ENCODE measurements at regions not wholly inside any gene's neighbourhood (a gene's known extent, or its start where the extent isn't known, plus 50 kb on each side); places are given as distances from the start of the nearest gene placed in this dataset.

DNA sequence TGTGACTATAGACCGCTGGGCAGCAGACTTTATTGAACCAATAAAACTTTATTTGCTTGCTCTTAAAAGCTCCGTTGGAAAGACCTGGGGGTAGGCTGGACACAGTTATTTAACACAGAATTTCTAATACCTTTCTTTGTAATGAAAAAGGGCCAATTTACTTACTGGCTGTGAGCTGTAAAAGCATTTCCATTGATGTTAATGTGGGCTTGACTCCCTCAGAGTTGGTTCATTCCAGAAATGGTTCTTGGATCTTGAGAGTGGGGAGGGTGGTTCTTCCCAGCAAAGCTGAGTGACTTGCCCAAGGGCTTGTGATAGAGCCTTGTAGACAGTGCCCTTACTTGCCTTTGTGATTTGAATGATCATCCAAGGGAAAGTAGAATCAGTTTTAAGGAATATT lies 100.6 kb downstream of the SOX4 start:
- ATAC-seq (ENCODE audit: low read depth) (no peak), DNase-seq (no peak)
- H3K79me1 ChIP-seq (ENCODE audit: low read depth in 1 of 2, low read length in 2 of 2), result no peaks in the 10 kb centered on the region; a peak in 2 of 4 replicates
- no TSS peak for BruUV-seq (replicated peaks)
- no peak overlapping the region for H3K27ac ChIP-seq (ENCODE audit: insufficient read depth, low read length)
- no CpG with 5 or more reads among the region's 2 CpGs for WGBS, 2 experiments (ENCODE audit: extremely low coverage in 2 of 2, insufficient read length in 1 of 2)
- no peak overlapping the region for H3K56ac ChIP-seq (ENCODE audit: extremely low read depth, insufficient read depth, low read length)
- H2AK5ac ChIP-seq (ENCODE audit: low read depth, low read length), result no peak overlapping the region
- H4K20me1 ChIP-seq (ENCODE audit: insufficient read depth, low read length), result no peaks in the 10 kb centered on the region
- CTCF ChIA-PET, result interaction anchor here (0.6 kb wide), 1 partner anchor 12 kb away, joined by 6 read pairs; no protein-coding TSS in a partner anchor
- H2BK5ac ChIP-seq (ENCODE audit: low read depth, low read length, poor library complexity, severe bottlenecking), result no peak overlapping the region
- no peaks in the 10 kb centered on the region for H3K4me1 ChIP-seq (ENCODE audit: control insufficient read depth, insufficient read depth, low read length)
- H3K27me3 ChIP-seq (ENCODE audit: control insufficient read depth, insufficient read depth, low read length), result no peaks in the 10 kb centered on the region
- intact Hi-C loops (cut with micrococcal nuclease) (no loop called here), in situ Hi-C loops (cut with MboI; ENCODE audit: low sequenced_read_pairs) (no loop called here), dilution Hi-C loops (cut with HindIII; ENCODE audit: low sequenced_read_pairs, unreplicated experiment) (no loop called here)
- POLR2A ChIA-PET (ENCODE audit: unreplicated experiment), result no interaction called here
- TF ChIP-seq CEBPB (IDR thresholded peaks at IDR 0.05; ENCODE audit: low read depth, low read length) (no peak), SMC3 (IDR thresholded peaks at IDR 0.05; ENCODE audit: low read depth, low read length) (no peak), POLR2A (IDR thresholded peaks at IDR 0.05; ENCODE audit: low read depth, low read length) (no peak), CHD1 (IDR thresholded peaks at IDR 0.05; ENCODE audit: low read depth, low read length) (no peak), RCOR1 (IDR thresholded peaks at IDR 0.05; ENCODE audit: insufficient replicate concordance, low read length) (no peak), MAFK (IDR thresholded peaks at IDR 0.05; ENCODE audit: low read depth, low read length) (no peak), RAD21 (IDR thresholded peaks at IDR 0.05; ENCODE audit: low read length) (no peak), FOS (IDR thresholded peaks at IDR 0.05; ENCODE audit: low read depth, low read length) (no peak)
- TF ChIP-seq, protein P1, sequence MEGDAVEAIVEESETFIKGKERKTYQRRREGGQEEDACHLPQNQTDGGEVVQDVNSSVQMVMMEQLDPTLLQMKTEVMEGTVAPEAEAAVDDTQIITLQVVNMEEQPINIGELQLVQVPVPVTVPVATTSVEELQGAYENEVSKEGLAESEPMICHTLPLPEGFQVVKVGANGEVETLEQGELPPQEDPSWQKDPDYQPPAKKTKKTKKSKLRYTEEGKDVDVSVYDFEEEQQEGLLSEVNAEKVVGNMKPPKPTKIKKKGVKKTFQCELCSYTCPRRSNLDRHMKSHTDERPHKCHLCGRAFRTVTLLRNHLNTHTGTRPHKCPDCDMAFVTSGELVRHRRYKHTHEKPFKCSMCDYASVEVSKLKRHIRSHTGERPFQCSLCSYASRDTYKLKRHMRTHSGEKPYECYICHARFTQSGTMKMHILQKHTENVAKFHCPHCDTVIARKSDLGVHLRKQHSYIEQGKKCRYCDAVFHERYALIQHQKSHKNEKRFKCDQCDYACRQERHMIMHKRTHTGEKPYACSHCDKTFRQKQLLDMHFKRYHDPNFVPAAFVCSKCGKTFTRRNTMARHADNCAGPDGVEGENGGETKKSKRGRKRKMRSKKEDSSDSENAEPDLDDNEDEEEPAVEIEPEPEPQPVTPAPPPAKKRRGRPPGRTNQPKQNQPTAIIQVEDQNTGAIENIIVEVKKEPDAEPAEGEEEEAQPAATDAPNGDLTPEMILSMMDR (conservative IDR thresholded peaks at IDR 0.05; ENCODE audit: low read depth, low read length), result no peak
- TF ChIP-seq, protein P2, sequence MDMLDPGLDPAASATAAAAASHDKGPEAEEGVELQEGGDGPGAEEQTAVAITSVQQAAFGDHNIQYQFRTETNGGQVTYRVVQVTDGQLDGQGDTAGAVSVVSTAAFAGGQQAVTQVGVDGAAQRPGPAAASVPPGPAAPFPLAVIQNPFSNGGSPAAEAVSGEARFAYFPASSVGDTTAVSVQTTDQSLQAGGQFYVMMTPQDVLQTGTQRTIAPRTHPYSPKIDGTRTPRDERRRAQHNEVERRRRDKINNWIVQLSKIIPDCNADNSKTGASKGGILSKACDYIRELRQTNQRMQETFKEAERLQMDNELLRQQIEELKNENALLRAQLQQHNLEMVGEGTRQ (IDR thresholded peaks at IDR 0.05; ENCODE audit: low read depth, low read length), result no peak
- TF ChIP-seq, protein P3, sequence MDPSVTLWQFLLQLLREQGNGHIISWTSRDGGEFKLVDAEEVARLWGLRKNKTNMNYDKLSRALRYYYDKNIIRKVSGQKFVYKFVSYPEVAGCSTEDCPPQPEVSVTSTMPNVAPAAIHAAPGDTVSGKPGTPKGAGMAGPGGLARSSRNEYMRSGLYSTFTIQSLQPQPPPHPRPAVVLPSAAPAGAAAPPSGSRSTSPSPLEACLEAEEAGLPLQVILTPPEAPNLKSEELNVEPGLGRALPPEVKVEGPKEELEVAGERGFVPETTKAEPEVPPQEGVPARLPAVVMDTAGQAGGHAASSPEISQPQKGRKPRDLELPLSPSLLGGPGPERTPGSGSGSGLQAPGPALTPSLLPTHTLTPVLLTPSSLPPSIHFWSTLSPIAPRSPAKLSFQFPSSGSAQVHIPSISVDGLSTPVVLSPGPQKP (IDR thresholded peaks at IDR 0.05; ENCODE audit: borderline replicate concordance, low read depth, low read length), result no peak
- no peak overlapping the region for H4K5ac ChIP-seq (ENCODE audit: low read depth, low read length)
- H3K18ac ChIP-seq (ENCODE audit: low read depth, low read length), result no peak overlapping the region
- H3K4me2 ChIP-seq (ENCODE audit: low read depth, low read length), result no peak overlapping the region
- H4K8ac ChIP-seq (ENCODE audit: low read depth in 2 of 2, low read length in 2 of 2), result no peak overlapping the region
- H3K36me3 ChIP-seq (ENCODE audit: control insufficient read depth, insufficient read depth, low read length), result no peaks in the 10 kb centered on the region
- H2AK9ac ChIP-seq (replicated peaks; ENCODE audit: low read depth, low read length, poor library complexity), result no peak overlapping the region
- H2AFZ ChIP-seq (replicated peaks; ENCODE audit: low read length, poor library complexity), result no peak overlapping the region
- no peak overlapping the region for H3K14ac ChIP-seq (replicated peaks; ENCODE audit: low read depth, low read length)
- H2BK20ac ChIP-seq (ENCODE audit: low read depth, low read length), result no peak overlapping the region
- H3K4me3 ChIP-seq (ENCODE audit: insufficient read depth, low read depth, low read length), result no peak overlapping the region
- H3K4ac ChIP-seq (ENCODE audit: low read depth, low read length), result no peak overlapping the region
- H4K91ac ChIP-seq (ENCODE audit: insufficient read depth, low read depth, low read length), result no peak overlapping the region
- H3K9me3 ChIP-seq (ENCODE audit: control insufficient read depth, insufficient read depth, low read length), result no peaks in the 10 kb centered on the region
- H2BK120ac ChIP-seq (ENCODE audit: low read depth, low read length), result no peak overlapping the region
- H3K9ac ChIP-seq (ENCODE audit: low read depth, low read length), result no peak overlapping the region
- no peak overlapping the region for H3K23ac ChIP-seq (ENCODE audit: low read depth, low read length)
- no peak overlapping the region for H2BK15ac ChIP-seq (ENCODE audit: low read depth, low read length)
- no peaks in the 10 kb centered on the region for H3K9me1 ChIP-seq (ENCODE audit: insufficient read depth, low read length)
